SU-DHL-6 (cell line): ENCODE measurements at regions not wholly inside any gene's neighbourhood (a gene's known extent, or its start where the extent isn't known, plus 50 kb on each side); places are given as distances from the start of the nearest gene placed in this dataset.

Source experiments
- H2AFZ ChIP-seq: fragments of 200-600 bp; sonication (generic); 2 replicates; pipeline ENCODE4 v1.6.1; 2014; ENCODE audit warnings: low read depth, mild to moderate bottlenecking, moderate library complexity, mixed read lengths, antibody characterized with exemption, low read length; ENCODE audit not compliant: severe bottlenecking
- H3F3A ChIP-seq: fragments of 200-600 bp; shearing (Covaris generic); 2 replicates; pipeline ENCODE4 v1.6.0; 2016; ENCODE audit warnings: antibody characterized with exemption, mild to moderate bottlenecking; ENCODE audit not compliant: insufficient read depth
- H3K27ac ChIP-seq: fragments of 200-600 bp; sonication (generic); 2 replicates; pipeline ENCODE4 v1.5.1; 2016; ENCODE audit warnings: low read depth, mild to moderate bottlenecking, low read length, moderate library complexity, mixed read lengths
- H3K27me3 ChIP-seq: fragments of 200-600 bp; sonication (generic), shearing (Covaris generic); 2 replicates; pipeline ENCODE4 v1.6.0; 2014; ENCODE audit warnings: mild to moderate bottlenecking, low read length
- H3K36me3 ChIP-seq: fragments of 200-600 bp; sonication (generic); 2 replicates; pipeline ENCODE4 v1.6.1; 2014; ENCODE audit warnings: mild to moderate bottlenecking, low read length, mixed read lengths
- H3K4me2 ChIP-seq: fragments of 300-600, 200-600 bp; shearing (Covaris generic), sonication (generic); 2 replicates; pipeline ENCODE4 v1.6.0; 2014; ENCODE audit warnings: low read length, low read depth, mild to moderate bottlenecking; ENCODE audit not compliant: poor library complexity, severe bottlenecking
- H3K4me3 ChIP-seq: fragments of 200-600 bp; sonication (generic); 2 replicates; pipeline ENCODE4 v1.5.1; 2014; ENCODE audit warnings: antibody characterized with exemption, low read length, mild to moderate bottlenecking, mixed read lengths; ENCODE audit not compliant: insufficient read depth, poor library complexity, severe bottlenecking
- H3K79me2 ChIP-seq: fragments of 200-600 bp; sonication (generic); 2 replicates; pipeline ENCODE4 v1.6.1; 2014; ENCODE audit warnings: mild to moderate bottlenecking, low read length, moderate library complexity; ENCODE audit not compliant: insufficient read depth
- H3K9ac ChIP-seq: fragments of 200-600 bp; sonication (generic); 2 replicates; pipeline ENCODE4 v1.7.0; 2014; ENCODE audit warnings: mild to moderate bottlenecking, low read length
- H3K9me2 ChIP-seq: fragments of 200-600 bp; sonication (generic); replicated peaks from 2 replicates; pipeline ENCODE4 v1.6.1; 2014; ENCODE audit warnings: low read length; ENCODE audit not compliant: insufficient read depth
- H3K9me3 ChIP-seq: fragments of 200-600 bp; sonication (generic); 2 replicates; pipeline ENCODE4 v1.6.1; 2014; ENCODE audit warnings: low read length, mixed read lengths; ENCODE audit not compliant: insufficient read depth
- H4K20me1 ChIP-seq: fragments of 200-600 bp; sonication (generic); 2 replicates; pipeline ENCODE4 v1.6.1; 2014; ENCODE audit warnings: low read depth, mild to moderate bottlenecking, antibody characterized with exemption, low read length, moderate library complexity, mixed read lengths
- CTCF ChIP-seq: fragments of 200-600 bp; sonication (generic); IDR thresholded peaks from one replicate; pipeline ENCODE4 v1.5.1; 2017; ENCODE audit warnings: antibody characterized with exemption, mild to moderate bottlenecking, low read length, moderate library complexity; ENCODE audit not compliant: insufficient read depth, poor library complexity, severe bottlenecking
- EZH2phosphoT487 ChIP-seq: fragments of 200-600 bp; sonication (generic), shearing (Covaris generic); conservative IDR thresholded peaks from 2 replicates; pipeline ENCODE4 v1.6.1; 2018; ENCODE audit warnings: mild to moderate bottlenecking, antibody characterized with exemption, low read length, moderate library complexity, mixed read lengths

DNA sequence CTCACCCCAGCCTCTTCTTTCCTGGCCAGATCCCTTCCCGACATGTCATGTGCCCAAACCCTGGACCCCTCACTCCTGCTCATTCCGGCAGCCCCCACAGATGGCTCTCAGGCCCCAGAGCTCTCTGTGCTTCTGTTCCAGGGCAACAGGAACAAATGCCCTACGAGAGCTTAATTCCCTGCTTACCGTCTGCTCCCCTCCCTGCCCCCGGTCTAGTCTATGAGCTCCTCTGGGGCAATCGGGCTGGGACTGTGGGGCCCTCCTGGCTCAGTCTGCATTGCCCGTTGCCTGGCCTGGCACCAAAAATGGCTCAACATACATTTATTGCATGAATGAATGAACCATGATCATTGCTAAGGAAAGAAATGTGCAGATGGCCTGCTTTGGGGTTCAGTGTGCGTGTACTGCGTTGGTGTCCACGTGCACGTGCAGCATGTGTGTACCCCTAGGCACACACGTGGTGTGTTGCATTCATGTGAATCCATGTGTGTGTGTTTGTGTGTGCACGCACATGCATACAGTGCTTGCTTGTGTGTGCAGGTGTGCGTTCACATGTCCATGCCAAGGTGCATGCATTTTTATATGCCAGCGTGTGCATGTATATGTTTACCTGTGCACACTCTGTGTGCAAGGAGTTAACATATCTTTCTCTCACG lies 201.2 kb upstream of the IER5L start:
- H3K27me3 ChIP-seq, result no peaks in the 10 kb centered on the region
- no peaks in the 10 kb centered on the region for H3K36me3 ChIP-seq
- no peak overlapping the region for H3K4me2 ChIP-seq
- no peaks in the 10 kb centered on the region for H4K20me1 ChIP-seq
- H3K27ac ChIP-seq, result no peak overlapping the region
- no peak overlapping the region for H2AFZ ChIP-seq
- no peaks in the 10 kb centered on the region for H3F3A ChIP-seq
- H3K4me3 ChIP-seq, result no peak overlapping the region
- no peaks in the 10 kb centered on the region for H3K9me2 ChIP-seq
- H3K9ac ChIP-seq, result no peak overlapping the region
- TF ChIP-seq CTCF (no peak), EZH2phosphoT487 (no peak)
- H3K79me2 ChIP-seq, result no peaks in the 10 kb centered on the region
- H3K9me3 ChIP-seq, result no peaks in the 10 kb centered on the region

DNA sequence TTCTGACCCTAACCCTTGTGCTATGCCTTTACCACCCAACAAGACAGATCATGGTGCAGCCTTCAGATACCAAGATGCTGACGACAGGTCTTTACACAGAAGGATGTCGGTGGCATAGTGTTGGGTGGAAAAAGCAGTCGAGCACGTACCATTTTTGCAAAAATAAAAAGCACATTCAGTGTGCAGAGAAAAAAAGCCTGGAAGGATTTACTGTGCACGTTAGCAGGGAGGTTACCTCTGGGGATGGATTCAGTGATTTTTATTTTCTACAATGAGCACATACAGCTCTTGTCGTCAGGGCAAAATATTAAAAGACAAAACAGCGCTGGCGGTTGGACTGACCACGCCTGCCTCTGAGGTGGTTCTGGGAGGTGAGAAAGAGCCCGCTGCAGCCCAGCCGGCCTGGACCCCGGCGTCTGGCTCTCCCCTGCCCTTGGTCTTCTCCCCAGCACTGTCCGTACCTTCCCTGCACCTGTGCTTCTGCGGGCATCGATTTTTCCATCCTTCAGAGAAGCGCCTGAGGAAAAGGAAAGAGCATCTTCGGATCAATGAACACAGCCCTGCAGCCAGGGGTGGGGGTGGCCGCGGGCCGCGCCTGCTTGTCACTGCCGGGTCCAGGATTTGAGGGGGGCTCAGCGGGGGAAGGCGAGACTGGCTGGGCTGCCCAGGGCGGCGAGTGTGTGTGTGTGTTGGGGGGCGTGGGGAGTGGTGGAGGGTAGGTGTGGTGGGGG lies 200.0 kb upstream of the IER5L start:
- Histone ChIP-seq H3K36me3 (no peaks in the 10 kb centered on the region), H3K9ac (no peak overlapping the region), H3K4me2 (no peak overlapping the region), H2AFZ (no peak overlapping the region), H3K27ac (no peak overlapping the region), H3F3A (no peaks in the 10 kb centered on the region), H4K20me1 (no peaks in the 10 kb centered on the region), H3K9me2 (no peaks in the 10 kb centered on the region), H3K79me2 (no peaks in the 10 kb centered on the region), H3K9me3 (no peaks in the 10 kb centered on the region), H3K27me3 (no peaks in the 10 kb centered on the region), H3K4me3 (no peak overlapping the region)
- TF ChIP-seq CTCF, result no peak
- TF ChIP-seq EZH2phosphoT487, result no peak

GRCh38 chr9:129377181-129377580 lies 199.1 kb upstream of the IER5L start:
- Histone ChIP-seq H3K36me3 (no peaks in the 10 kb centered on the region), H4K20me1 (no peaks in the 10 kb centered on the region), H3K27ac (no peak overlapping the region), H3K9me2 (no peaks in the 10 kb centered on the region), H2AFZ (no peak overlapping the region), H3K79me2 (no peaks in the 10 kb centered on the region), H3K4me3 (no peak overlapping the region), H3K4me2 (no peak overlapping the region), H3K27me3 (no peaks in the 10 kb centered on the region), H3K9ac (no peak overlapping the region), H3K9me3 (no peaks in the 10 kb centered on the region), H3F3A (no peaks in the 10 kb centered on the region)
- TF ChIP-seq EZH2phosphoT487, result no peak
- no peak for TF ChIP-seq CTCF
